Panc1 (cell line): ENCODE measurements at regions not wholly inside any gene's neighbourhood (a gene's known extent, or its start where the extent isn't known, plus 50 kb on each side); places are given as distances from the start of the nearest gene placed in this dataset.

ENCODE experiments used
- ATAC-seq: fragments of 200-7000 bp; cut with Tn5 transposase; 2 replicates; pipeline ENCODE4 v1.9.1; 2020; ENCODE audit warnings: mild to moderate bottlenecking, moderate library complexity
- BruUV-seq: library from RNA; stranded (reverse); fragments of 400-500 nt; replicated peaks from 2 replicates; lab custom pipeline; 2021; lab: Mats Ljungman, UMichigan
- CTCF ChIA-PET: fragments of 300-600 bp; sonication (Branson Sonifier 250); formaldehyde crosslinking; loops from one replicate; lab custom pipeline; 2022; ENCODE audit warnings: antibody characterized with exemption; lab: Charles Lee
- POLR2A ChIA-PET: fragments of 300-600 bp; sonication (Branson Sonifier 250); formaldehyde crosslinking; loops from one replicate; lab custom pipeline; 2022; ENCODE audit warnings: antibody characterized with exemption; lab: Charles Lee
- DNase-seq: peaks from one replicate; pipeline ENCODE4 v3.0.0-alpha.2; 2010; ENCODE audit warnings: low read depth, low spot score
- H3K27ac ChIP-seq: 2 replicates; pipeline ENCODE4 v1.5.1; 2011; ENCODE audit warnings: mild to moderate bottlenecking, low read length, inconsistent platforms
- H3K27me3 ChIP-seq: fragments of 200-500 bp; sonication (Bioruptor generic); 2 replicates; pipeline ENCODE4 v1.6.0; 2014; ENCODE audit warnings: low read length, inconsistent platforms; ENCODE audit not compliant: control insufficient read depth, insufficient read depth
- H3K36me3 ChIP-seq: fragments of 200-500 bp; sonication (Bioruptor generic); 2 replicates; pipeline ENCODE4 v1.5.1; 2014; ENCODE audit warnings: inconsistent platforms, mild to moderate bottlenecking, low read length, moderate library complexity; ENCODE audit not compliant: control insufficient read depth, insufficient read depth
- H3K4me1 ChIP-seq: 2 replicates; pipeline ENCODE4 v1.5.1; 2011; ENCODE audit warnings: inconsistent platforms, mild to moderate bottlenecking, low read length, moderate library complexity; ENCODE audit not compliant: control insufficient read depth, insufficient read depth
- H3K4me3 ChIP-seq, 2 experiments: 2 replicates each; pipeline ENCODE4 v1.5.1; 2011 to 2012; ENCODE audit warnings: low read depth in 2 of 2, low read length in 2 of 2, mild to moderate bottlenecking in 2 of 2, inconsistent platforms in 1 of 2, moderate library complexity in 1 of 2
- H3K9me3 ChIP-seq: fragments of 200-500 bp; sonication (Bioruptor generic); 2 replicates; pipeline ENCODE4 v1.5.1; 2014; ENCODE audit warnings: low read depth, mild to moderate bottlenecking, inconsistent platforms, low read length, moderate library complexity; ENCODE audit not compliant: control insufficient read depth, insufficient read depth
- CTCF ChIP-seq: fragments of 450-650 bp; IDR thresholded peaks from 2 replicates; pipeline ENCODE4 v1.5.1; 2017; ENCODE audit warnings: mild to moderate bottlenecking
- POLR2AphosphoS5 ChIP-seq: IDR thresholded peaks from 2 replicates; pipeline ENCODE4 v1.6.1; 2012; ENCODE audit warnings: mild to moderate bottlenecking, low read depth, low read length, moderate library complexity
- REST ChIP-seq, 2 experiments: IDR thresholded peaks; 2 replicates each; pipeline ENCODE4 v1.6.1; 2011 to 2012; ENCODE audit warnings: low read depth in 2 of 2, control low read depth in 1 of 2, low read length in 1 of 2, mild to moderate bottlenecking in 1 of 2, moderate library complexity in 1 of 2; ENCODE audit not compliant: insufficient read depth in 1 of 2
- SIN3A ChIP-seq: IDR thresholded peaks from 2 replicates; pipeline ENCODE4 v1.6.1; 2012; ENCODE audit warnings: low read depth, mild to moderate bottlenecking, low read length, moderate library complexity, borderline replicate concordance; ENCODE audit not compliant: insufficient read depth
- TCF7L2 ChIP-seq: IDR thresholded peaks from 2 replicates; pipeline ENCODE4 v1.6.1; 2011; ENCODE audit warnings: mild to moderate bottlenecking, low read depth, low read length, inconsistent platforms
- in situ Hi-C: cut with HindIII; loops from 2 replicates; pipeline ENCODE4 v1.10.0; 2016; ENCODE audit warnings: low sequenced_read_pairs, low pct_unique_long_range_greater_than_20kb
- intact Hi-C: fragments of 100-400 bp; cut with micrococcal nuclease; formaldehyde crosslinking; loops from one replicate; pipeline ENCODE4 v1.10.0; 2022; ENCODE audit not compliant: unreplicated experiment

GRCh38 chr9:786405-786804 lies 55.1 kb upstream of the DMRT1 start:
- DNase-seq, result no peak
- Histone ChIP-seq H3K4me1 (no peaks in the 10 kb centered on the region), H3K4me3 (no peak overlapping the region), H3K36me3 (no peaks in the 10 kb centered on the region), H3K27me3 (no peaks in the 10 kb centered on the region), H3K9me3 (no peaks in the 10 kb centered on the region), H3K27ac (no peak overlapping the region)
- in situ Hi-C loops (no loop called here), intact Hi-C loops (no loop called here)
- ATAC-seq, result no peak
- ChIA-PET CTCF (no interaction called here), POLR2A (no interaction called here)
- TF ChIP-seq TCF7L2, result no peak
- no peak for TF ChIP-seq SIN3A
- no peak for TF ChIP-seq REST (IDR thresholded peaks at IDR 0.05; ENCODE audit: insufficient read depth in 1 of 2, low read depth in 2 of 2, low read length in 1 of 2)
- TF ChIP-seq CTCF, result no peak
- TF ChIP-seq POLR2AphosphoS5, result no peak
- BruUV-seq, result no TSS peak

GRCh38 chr9:788777-789176 lies 52.7 kb upstream of the DMRT1 start:
- Histone ChIP-seq H3K4me1 (no peaks in the 10 kb centered on the region), H3K4me3 (no peak overlapping the region), H3K9me3 (no peaks in the 10 kb centered on the region), H3K36me3 (no peaks in the 10 kb centered on the region), H3K27ac (no peak overlapping the region), H3K27me3 (no peaks in the 10 kb centered on the region)
- BruUV-seq, result no TSS peak
- ATAC-seq (no peak), DNase-seq (no peak)
- CTCF ChIA-PET, result no interaction called here
- intact Hi-C loops (no loop called here), in situ Hi-C loops (no loop called here)
- TF ChIP-seq POLR2AphosphoS5 (no peak), SIN3A (no peak), REST (IDR thresholded peaks at IDR 0.05; ENCODE audit: insufficient read depth in 1 of 2, low read depth in 2 of 2, low read length in 1 of 2) (no peak), TCF7L2 (no peak), CTCF (no peak)
- POLR2A ChIA-PET, result no interaction called here
